BJ (cell line): ENCODE measurements at regions not wholly inside any gene's neighbourhood (a gene's known extent, or its start where the extent isn't known, plus 50 kb on each side); places are given as distances from the start of the nearest gene placed in this dataset.

Experiments used
- CTCF ChIA-PET: fragments of 350-600 bp; formaldehyde crosslinking; extraction: SDS; loops from one replicate; lab custom pipeline; 2021; ENCODE audit warnings: antibody characterized with exemption, inconsistent platforms; lab: Yijun Ruan, JAX
- POLR2A ChIA-PET: fragments of 300-600 bp; sonication (Branson Sonifier 250); formaldehyde crosslinking; extraction: SDS; loops from one replicate; lab custom pipeline; 2021; ENCODE audit warnings: antibody characterized with exemption; lab: Charles Lee
- DNase-seq: peaks from one replicate; pipeline ENCODE4 v3.0.0-alpha.2; 2011; ENCODE audit warnings: low read depth
- H3K27me3 ChIP-seq: 2 replicates; pipeline ENCODE4 v1.6.0; 2011; ENCODE audit warnings: low read length; ENCODE audit not compliant: control insufficient read depth, insufficient read depth
- H3K36me3 ChIP-seq: 2 replicates; pipeline ENCODE4 v1.5.1; 2011; ENCODE audit warnings: low read length; ENCODE audit not compliant: control insufficient read depth, insufficient read depth
- H3K4me3 ChIP-seq: 2 replicates; pipeline ENCODE4 v1.5.1; 2011; ENCODE audit warnings: low read depth, mild to moderate bottlenecking, control low read depth, low read length
- CTCF ChIP-seq: IDR thresholded peaks from 2 replicates; pipeline ENCODE4 v1.5.1; 2011; ENCODE audit warnings: low read depth, mild to moderate bottlenecking, control low read depth, inconsistent platforms, low read length, moderate library complexity; ENCODE audit not compliant: insufficient read depth

- Histone ChIP-seq H3K36me3 (no peaks in the 10 kb centered on the region), H3K4me3 (no peak overlapping the region), H3K27me3 (no peaks in the 10 kb centered on the region)
- no peak for TF ChIP-seq CTCF
- ChIA-PET CTCF (no interaction called here), POLR2A (no interaction called here)
- no peak for DNase-seq
Observed at GRCh38 chr2:14861181-14861580, 228.7 kb downstream of the LRATD1 start.

- Histone ChIP-seq H3K4me3 (no peak overlapping the region), H3K27me3 (no peaks in the 10 kb centered on the region), H3K36me3 (no peaks in the 10 kb centered on the region)
- no peak for DNase-seq
- CTCF ChIA-PET: interaction anchor here (1.0 kb wide), 1 partner anchor 259 kb away, joined by 3 read pairs; no protein-coding TSS in a partner anchor
- no peak for TF ChIP-seq CTCF
- POLR2A ChIA-PET: no interaction called here
Observed at GRCh38 chr2:14866736-14867352, 234.3 kb downstream of the LRATD1 start.

- no peak overlapping the region for H3K4me3 ChIP-seq
- TF ChIP-seq CTCF: no peak
- no peak for DNase-seq
- H3K36me3 ChIP-seq: no peaks in the 10 kb centered on the region
- POLR2A ChIA-PET: no interaction called here
- CTCF ChIA-PET: no interaction called here
- H3K27me3 ChIP-seq: no peaks in the 10 kb centered on the region
Observed at GRCh38 chr2:14867853-14868252, 235.3 kb downstream of the LRATD1 start.

- POLR2A ChIA-PET: no interaction called here
- no peak for TF ChIP-seq CTCF
- no peak for DNase-seq
- Histone ChIP-seq H3K27me3 (no peaks in the 10 kb centered on the region), H3K4me3 (no peak overlapping the region), H3K36me3 (no peaks in the 10 kb centered on the region)
- CTCF ChIA-PET: no interaction called here
Observed at GRCh38 chr2:14872779-14873325, 240.3 kb downstream of the LRATD1 start.

- Histone ChIP-seq H3K27me3 (no peaks in the 10 kb centered on the region), H3K36me3 (no peaks in the 10 kb centered on the region), H3K4me3 (no peak overlapping the region)
- TF ChIP-seq CTCF: no peak
- ChIA-PET CTCF (no interaction called here), POLR2A (no interaction called here)
- DNase-seq: no peak
Observed at GRCh38 chr2:14881651-14882327, 249.3 kb downstream of the LRATD1 start.
